Activated T-cell treated with anti-CD3 and anti-CD28 coated beads, Interleukin-2, amount 50 U/mL, for 48 hours (primary cell): ENCODE measurements at regions not wholly inside any gene's neighbourhood (a gene's known extent, or its start where the extent isn't known, plus 50 kb on each side); places are given as distances from the start of the nearest gene placed in this dataset.
"Not testable (repeated sequence)": the region's sequence is repeated elsewhere in the genome, so short reads cannot be mapped to it uniquely, and the experiment has no call there.

ENCODE experiments used
- DNase-seq, 2 experiments: peaks; one replicate each; pipeline ENCODE4 v3.0.0-alpha.2; 2020

DNA sequence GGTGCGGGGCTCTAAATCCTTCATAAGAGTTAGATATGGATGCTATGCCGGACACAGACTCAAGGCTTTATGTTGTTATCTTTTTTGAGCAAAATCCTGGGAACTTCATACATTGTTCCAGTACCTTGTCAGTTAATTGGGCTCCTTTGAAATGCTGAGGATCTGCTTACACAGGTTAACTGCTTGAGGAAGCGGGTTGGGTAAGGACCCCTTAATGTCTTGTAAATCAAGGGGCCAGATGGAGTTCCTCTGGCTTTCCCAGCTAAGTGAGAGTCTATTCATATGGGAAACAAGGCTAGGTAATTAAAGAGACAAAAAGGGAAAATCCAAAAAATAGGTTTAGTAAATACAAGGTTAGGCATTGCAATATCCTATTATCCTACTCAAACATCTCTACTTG lies 141.5 kb downstream of the OR2B2 start:
- no peak for DNase-seq

DNA sequence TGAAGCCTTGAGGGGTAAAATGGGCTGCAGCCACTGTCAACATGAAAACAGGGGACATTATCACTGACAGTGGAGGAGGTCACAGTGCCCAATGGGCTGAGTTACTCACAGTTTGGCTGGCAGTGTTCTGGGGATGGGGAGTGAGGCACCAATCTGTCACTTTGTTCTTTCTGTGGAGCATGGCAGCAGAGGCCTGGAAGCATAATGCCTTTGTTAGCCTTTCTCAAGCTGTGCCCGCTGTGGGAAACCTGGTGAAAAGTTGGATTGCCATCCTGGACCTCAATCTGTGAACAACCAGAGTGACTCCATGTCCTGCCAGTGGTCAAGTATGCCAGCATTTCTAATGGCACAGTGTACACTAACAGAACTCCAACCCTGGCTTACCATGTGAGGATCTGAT lies 143.6 kb downstream of the OR2B2 start:
- DNase-seq: no peak

DNA sequence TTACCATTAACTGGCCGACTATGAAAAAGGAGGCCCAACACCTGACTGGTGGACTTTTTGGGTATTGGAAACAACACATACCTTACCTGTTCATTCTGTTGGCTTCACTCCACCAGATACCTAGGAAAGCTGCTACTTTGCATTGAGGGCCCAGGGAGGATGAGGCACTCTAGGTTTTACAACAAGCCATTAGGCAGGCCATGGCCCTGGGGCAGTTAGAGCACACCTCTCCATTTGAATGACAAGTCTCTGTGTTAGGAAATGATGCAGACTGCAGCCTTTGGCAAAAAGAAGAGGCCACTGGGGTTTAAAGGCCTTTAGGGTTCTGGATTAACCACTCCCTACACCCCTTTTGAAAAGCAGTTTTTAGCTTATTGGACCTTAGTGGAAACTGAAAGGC lies 144.3 kb downstream of the OR2B2 start:
- DNase-seq: no peak

DNA sequence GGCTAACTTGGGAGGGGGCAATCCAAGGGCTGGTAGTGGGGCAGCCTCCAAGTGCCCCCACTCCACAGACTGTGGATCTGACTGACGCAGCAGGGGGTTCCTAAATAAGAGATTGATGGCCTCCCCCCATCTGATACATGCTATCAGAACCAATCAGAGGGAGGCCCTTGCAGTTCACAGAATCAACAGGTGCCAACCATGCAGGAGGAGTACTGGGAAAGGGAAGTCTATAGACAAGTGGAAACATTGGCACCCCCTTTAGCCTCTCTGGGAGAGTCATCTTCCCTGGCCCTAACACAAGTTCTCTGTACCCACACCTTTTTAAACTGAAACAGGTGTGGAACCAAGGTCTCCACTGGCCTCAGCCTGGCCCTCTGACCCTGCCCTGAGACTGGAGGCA lies 145.8 kb downstream of the OR2B2 start:
- no peak for DNase-seq

DNA sequence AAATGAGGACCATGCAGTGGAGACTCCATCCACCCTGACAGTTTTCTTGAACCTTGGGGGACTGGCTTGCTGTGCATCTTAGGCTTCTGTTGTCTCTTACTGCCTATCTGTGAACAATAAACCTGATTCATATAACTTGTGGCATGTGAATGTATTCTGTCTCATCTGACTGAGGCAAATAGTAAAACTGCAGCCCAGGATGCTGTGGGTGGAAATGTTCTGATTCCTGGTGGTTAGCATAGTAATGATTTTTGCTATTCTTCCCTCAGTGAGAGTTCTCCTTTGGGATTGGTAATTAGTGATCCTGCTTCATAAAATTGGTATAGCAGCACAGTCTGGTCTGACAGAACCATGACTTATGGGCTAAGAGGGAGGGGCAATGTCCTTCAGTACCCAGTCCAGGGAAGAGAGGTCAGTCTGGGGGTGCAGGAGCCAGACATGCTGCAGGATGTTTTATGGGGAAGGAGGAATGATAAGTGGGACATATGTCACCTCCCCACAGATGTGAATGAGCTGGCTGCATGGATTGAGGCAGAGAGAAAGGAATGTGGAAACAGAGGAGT lies 147.1 kb downstream of the OR2B2 start:
- DNase-seq: no peak

DNA sequence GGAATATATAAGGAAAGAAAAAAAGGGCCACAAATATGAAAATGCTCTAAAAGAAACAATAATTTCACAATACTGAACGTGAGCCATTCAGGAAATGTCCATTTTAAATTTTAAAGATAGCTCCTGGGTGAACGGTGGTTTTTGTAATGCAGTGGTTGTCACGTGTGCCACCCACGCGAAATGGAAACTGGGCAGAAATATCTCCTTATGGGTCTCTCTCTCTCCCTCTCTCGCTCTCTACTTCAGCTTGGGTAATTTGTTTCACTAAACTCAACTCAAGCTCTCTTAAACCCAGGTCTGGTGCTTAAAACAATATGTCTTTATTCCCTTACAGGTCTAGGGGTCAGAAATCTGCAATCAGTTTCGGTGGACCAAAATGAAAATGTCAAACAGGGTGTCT lies 150.8 kb downstream of the OR2B2 start:
- DNase-seq: peak; percentile 41 to 51

DNA sequence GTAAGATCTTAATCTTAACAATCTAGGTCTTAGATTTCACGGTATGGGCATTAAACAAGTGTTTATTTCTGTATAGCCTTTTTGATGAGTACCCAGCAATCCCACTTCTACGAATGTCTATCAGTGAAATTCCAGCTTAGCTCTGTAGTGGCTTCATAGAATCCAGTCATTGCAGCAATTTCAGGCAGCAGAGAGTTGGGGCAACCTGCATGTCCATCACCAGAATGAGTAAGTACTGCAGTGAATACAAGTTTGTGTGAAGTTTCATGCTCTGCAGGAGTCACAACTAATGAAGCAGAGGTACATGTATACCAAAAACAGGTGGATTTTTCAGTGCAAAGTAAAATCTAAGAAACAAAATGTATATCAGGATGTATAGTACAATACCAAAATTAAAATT lies 151.7 kb downstream of the OR2B2 start:
- DNase-seq: no peak

DNA sequence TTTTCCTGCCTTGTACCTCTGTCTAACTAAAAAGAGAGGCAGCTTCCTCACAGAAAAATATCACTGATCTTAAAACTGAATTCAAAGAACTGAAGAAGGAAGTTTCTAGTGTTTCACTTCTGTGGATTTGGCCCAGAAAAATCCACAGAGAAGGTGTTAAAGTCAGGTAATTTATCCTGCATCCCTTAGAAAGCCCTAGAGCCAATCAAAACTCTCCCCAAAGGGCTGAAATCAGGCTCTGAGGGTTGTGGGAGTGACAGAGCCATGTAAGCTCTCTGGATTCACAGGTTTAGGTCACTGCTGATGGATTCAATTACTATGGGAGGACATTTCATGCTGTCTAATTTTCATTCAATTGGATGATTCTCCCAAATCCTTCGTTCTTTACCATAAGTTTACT lies 152.3 kb downstream of the OR2B2 start:
- no peak for DNase-seq

DNA sequence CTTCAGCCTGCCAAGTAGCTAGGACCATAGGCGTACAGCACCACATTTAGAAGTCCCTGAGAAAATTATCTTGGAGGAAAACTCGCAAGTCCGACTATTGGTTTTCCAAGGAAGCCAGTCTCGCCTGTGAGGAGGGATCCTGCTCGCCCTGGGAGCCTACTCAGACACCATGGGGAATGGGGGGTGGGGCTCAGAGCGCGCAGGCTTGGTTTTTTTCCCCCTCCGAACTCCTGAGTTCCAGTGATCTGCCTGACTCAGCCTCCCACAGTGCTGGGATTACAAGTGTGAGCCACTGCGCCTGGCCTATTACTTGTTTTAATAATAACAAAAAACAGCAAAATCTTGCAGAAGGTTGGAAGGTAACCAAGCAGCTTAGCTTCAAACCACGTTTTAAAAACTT lies 153.7 kb downstream of the OR2B2 start:
- no peak for DNase-seq

DNA sequence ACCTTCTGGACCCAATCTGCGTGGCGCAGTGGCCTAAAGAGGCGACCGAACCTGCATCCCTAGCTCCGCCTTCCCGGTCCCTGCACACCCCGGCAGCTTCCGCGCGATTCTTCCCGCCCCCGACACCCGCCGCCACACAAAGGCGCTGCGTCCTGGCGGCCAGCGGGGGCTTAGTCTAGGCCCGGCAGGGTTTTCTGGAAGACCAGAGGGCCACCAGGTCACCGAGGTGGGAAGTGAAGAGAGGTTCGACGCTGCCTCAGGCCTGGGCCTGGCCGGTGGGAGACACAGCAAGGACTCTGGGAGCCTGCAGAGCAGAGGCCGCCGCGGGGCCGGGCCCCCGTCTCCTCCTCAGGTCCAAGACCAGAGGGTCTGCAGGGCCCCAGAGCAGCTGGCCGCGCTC lies 154.9 kb downstream of the OR2B2 start:
- peak; percentile 70 to 78 for DNase-seq

DNA sequence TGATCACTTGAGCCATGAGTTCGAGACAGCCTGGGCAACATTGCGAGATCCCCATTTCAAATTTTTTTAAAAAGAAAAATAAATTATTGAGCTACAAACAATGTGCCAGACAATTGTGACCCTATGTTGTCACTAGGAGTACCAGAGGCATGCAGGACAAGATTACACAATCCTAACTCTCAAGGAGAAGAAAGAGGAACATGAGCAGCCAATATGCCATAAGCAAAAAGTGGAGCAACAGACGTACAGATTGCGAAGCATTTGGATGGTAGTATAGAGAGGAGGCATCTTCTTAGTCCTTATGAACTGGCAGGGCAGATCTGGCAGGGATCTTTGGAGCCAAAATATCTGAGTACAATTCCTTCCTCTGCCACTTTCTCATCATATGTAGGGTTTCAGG lies 156.4 kb downstream of the OR2B2 start:
- no peak for DNase-seq

DNA sequence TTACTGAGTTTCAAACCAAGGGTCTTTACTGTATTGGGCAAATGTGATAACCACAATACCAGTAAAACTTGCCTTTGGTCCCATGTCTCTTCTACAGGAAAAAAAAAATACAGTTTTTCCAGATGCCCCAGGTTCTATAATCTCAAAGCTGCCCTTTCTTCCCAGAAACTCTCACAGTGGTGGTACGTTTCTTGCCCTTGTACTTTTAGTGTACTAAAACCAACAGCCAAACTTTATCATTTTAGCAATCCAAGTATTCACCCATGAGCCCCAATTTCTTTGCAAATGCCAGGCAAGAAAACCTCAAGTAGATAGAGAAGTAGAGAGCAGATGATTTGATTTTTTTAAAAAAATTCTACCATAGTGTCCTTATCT lies 157.8 kb downstream of the OR2B2 start:
- no peak for DNase-seq

DNA sequence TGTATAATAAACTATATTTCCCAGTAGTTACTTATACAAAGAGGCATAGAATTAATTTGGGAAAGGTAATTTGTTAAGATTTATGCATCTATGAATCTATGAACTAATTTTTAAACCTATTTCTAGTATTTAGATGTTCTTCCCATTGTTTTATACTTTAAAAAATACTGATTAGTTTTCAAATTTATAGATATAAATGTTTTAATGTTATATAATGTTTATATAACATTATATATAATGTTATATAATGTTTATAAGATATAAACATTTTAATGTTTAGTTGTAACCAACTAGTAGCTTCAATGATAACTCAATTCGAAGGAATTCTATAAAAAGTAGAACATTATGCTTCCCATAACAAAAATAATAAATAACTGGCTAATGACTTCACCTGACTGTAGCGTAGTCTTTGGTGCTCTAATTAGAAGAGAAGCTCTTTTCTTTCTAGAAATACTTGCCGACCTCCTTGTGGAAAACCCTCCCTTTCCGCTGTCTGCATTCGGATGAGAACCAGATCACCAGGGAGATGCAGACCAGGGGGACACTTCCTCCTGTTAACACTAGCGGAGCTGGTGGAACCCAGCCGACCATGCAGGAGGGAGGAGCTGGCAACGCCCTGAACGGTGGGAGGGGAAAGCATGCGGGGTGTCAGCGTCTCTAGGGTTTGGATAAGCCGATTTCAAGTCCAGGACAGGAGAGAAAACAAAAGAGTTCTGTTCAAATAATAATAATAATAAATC lies 158.4 kb downstream of the OR2B2 start:
- peak; percentile 85 to 86 for DNase-seq

DNA sequence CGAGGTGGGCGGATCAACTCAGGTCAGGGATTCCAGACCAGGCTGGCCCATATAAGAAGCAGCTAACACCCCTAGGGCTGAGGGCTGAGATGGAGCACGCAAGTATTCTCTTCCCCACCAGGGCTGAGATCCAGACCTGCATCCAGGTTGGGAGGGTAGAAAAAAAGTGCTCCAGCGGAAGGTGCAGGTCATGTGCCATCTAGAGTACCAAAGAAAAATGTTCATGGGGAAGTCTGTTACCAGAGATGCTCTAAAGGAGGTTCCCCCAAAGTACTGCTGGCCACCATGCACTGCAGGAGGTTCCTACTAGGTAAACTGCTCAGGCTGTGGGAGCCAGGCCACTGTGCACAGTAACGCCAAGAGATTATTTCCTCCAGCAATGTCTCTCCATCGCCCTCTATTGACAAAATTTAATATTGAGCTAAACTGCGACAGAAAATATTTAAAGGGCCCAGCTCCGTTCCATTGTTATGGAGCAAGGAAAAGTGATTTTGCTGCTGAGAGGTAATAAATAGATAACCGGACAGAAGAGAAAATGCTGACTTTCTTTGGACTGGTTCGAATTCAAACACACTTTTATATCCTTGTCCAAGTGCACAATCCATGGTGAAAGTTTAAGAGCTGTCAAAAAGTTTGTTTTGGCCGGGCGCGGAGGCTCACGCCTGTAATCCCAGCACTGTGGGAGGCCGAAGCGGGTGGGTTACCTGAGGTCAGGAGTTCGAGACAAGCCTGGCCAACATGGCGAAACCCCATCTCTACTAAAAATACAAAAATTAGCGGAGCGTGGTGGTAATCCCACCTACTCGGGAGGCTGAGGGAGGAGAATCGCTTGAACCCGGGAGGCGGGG lies 159.9 kb downstream of the OR2B2 start:
- peak; percentile 68 to 69 for DNase-seq

DNA sequence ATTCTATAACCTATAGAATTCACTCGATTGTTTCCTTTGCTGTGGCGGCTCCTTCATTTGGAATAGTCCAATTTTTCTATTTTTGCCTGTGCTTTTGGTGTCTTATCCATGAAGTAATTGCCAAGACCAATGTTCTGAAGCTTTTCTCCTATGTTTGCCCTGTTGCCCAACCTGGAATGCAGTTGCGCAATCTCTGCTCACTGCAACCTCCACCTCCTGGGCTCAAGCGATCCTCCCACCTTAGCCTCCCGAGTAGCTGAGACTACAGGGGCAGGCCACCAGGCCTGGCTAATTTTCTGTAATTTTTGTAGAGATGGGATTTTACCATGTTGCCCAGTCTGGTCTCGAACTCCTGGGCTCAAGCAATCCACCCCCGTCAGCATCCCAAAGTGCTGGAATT lies 163.5 kb downstream of the OR2B2 start:
- no peak for DNase-seq

DNA sequence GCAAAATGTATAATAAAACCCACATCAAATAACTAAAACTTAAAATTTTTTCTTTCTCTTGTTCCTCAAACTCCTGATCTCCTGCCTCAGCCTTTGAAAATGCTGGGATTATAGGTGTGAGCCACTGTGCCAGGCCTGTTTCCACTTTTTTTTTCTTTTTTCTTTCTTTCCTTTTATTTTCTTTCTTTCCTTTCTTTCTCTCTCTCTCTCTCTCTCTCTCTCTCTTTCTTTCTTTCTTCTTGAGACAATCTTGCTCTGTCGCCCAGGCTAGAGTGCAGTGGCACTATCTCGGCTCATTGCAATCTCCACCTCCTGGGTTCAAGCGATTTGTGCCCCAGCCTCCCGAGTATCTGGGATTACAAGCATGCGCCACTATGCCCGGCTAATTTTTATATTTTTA lies 164.6 kb downstream of the OR2B2 start:
- DNase-seq: no peak

DNA sequence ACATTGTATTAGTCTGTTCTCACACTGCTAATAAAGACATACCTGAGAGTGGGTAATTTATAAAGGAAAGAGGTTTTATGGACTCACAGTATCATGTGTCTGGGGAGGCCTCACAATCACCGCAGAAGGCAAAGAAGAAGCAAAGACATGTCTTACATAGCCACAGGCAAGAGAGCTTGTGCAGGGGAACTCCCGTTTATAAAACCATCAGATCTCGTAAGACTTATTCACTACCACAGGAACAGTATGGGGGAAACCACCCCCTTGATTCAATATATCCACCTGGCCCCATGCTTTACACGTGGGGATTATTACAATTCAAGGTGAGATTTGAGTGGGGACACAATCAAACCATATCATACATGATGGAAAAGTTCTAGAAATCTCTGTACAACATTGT lies 165.3 kb downstream of the OR2B2 start:
- DNase-seq: not testable (repeated sequence)

DNA sequence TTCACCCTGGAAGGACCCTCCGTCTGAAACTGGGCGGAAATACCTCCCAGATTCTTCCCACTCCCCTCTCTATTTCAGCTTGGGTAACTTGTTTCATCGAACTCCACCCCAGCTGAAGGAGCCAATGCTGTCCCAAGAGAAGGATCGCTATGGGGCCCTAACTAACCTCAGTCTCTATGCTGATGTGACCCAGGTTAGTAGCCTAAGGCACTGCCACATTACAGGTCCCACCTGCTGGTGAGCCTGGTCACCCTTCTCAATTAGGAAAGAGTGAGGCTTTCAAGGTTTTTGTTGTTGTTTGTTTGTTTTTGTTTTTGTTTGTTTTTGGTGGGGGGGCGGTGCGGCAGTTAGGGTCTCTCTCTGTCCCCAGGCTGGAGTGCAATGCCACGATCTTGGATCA lies 168.4 kb downstream of the OR2B2 start:
- DNase-seq: no peak

DNA sequence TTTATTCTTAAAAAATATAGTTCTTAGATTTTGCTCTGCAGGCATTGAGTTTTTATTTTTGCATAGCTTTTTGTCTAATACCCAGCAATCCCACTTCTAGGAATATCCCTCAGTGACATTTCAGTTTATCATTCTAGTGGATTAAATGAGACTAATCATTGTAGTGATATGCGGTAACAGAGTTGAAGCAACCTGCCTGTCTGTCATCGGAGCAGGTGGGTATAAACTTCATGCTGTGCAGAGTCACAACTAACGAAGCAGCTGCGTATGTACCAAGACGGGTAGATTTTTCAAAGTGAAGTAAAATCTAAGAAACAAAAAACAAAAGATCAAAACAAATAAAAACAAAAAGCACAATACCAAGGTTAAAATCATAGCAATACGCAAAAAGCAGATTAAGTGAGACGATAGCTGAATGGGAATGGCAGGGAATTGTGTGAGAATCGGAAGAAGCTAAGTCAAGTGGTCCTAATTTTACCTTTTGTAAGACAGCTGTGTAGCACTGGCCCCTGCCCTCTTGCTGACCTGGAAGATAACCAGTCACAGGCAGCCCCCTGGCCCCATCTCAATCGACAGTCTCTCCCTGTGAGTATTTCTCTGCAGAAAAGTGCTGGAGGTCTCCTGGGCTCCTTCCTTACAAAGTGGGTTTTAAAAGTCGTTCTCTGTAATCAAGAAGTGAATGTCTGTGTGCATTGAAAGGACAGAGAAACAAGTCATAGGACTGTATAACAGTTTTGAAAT lies 169.2 kb downstream of the OR2B2 start:
- DNase-seq: no peak

DNA sequence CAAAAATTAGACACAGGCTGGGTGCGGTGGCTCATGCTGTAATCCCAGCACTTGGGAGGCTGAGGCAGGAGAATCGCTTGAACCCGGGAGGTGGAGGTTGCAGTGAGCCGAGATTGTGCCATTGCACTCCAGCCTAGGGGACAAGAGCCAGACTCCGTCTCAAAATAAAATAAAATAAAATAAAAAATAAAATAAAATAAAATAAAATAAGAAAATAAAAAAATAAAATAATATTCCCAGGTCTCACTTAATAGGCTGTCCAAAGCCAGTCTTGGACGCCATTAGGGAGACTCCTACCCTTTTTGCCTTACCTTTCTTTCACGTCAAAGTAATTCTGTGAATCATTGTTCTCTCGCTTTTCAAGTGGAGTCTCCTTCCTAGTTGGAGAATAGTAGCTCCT lies 172.3 kb downstream of the OR2B2 start:
- not testable (repeated sequence) for DNase-seq

DNA sequence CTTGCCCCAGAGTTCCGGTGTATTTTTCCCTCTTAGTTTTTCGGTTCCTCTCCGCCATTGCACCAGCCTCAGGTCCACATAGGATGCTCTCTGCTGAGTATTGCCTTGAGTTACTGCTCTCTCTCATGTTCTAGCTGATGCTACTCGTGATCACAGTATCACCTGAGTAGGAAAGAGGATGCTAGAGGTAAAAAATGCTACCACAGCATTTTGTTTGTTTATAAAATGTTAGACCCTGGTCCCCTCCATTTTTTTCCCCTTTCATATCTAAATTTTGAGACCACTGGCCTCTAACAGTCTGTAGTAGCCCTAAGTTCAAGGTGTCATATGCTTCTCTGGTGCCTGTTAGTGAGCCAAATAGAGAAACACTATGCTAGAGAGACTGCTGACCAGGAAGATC lies 175.5 kb downstream of the OR2B2 start:
- DNase-seq: no peak

DNA sequence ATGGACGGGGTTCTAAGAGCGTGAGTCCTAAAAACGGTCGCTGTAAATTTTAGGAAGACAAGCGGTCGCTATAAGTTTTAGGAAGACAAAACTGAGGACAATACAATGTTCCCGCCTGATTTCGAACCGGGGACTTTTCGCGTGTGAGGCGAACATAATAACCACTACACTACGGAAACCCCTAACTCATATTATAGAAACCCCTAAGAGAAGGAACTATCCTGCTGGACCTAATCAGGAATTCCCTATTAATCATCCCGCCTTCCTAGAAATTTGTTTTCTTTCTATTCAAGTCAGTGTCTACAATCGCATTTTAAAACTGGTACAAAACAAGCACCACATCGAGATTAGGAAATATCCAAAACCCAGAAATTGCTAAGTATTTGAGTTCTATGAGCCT lies 183.8 kb downstream of the OR2B2 start:
- no peak for DNase-seq

DNA sequence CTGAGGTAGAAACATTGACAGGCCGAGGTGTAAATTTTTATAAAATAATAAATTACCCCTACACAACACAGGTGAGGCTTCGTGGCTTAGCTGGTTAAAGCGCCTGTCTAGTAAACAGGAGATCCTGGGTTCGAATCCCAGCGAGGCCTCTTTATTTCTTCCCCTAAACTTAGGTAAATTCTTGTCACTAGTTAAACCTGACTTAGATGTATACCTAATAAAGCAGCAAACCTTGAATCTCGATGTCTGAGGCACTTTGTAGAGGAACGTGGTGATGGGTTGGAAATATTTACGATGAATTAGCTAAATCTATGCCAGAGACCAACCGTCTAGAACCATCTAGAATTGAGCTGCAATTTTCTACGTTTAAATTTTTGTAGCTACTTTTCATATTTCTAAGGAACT lies 185.6 kb downstream of the OR2B2 start:
- DNase-seq: peak; percentile 20 to 25
